Esophagus muscularis mucosa (tissue), 4 donors: ENCODE measurements at regions not wholly inside any gene's neighbourhood (a gene's known extent, or its start where the extent isn't known, plus 50 kb on each side); places are given as distances from the start of the nearest gene placed in this dataset.

ENCODE experiments used
- DNase-seq: peaks from one replicate; pipeline ENCODE4 v3.0.0-alpha.2; 2017; ENCODE audit errors: extremely low spot score
- H3K27ac ChIP-seq, 4 donors: fragments of 200-600 bp; sonication (generic); replicated peaks in 1 of 4; 1 replicate in 3 of 4; 2 replicates in 1 of 4; pipeline ENCODE4 v1.5.1; 2016 to 2019; ENCODE audit warnings: mild to moderate bottlenecking in 1 of 4
- H3K27me3 ChIP-seq, 4 donors: fragments of 200-600 bp; sonication (generic); one replicate each; pipeline versions ENCODE4 v1.5.1 to v1.6.0; 2016 to 2019
- H3K36me3 ChIP-seq, 4 donors: fragments of 200-600 bp; sonication (generic); one replicate each; pipeline ENCODE4 v1.5.1; 2016 to 2019
- H3K4me1 ChIP-seq, 4 donors: fragments of 200-600 bp; sonication (generic); one replicate each; pipeline ENCODE4 v1.5.1; 2016 to 2019
- H3K4me3 ChIP-seq, 4 donors: fragments of 200-600 bp; sonication (generic); 1 replicate in 2 of 4; 2 replicates in 2 of 4; pipeline ENCODE4 v1.5.1; 2016 to 2019; ENCODE audit warnings: mild to moderate bottlenecking in 4 of 4, moderate library complexity in 1 of 4
- H3K9me3 ChIP-seq, 4 donors: fragments of 200-600 bp; sonication (generic); 1 replicate in 3 of 4; 2 replicates in 1 of 4; pipeline ENCODE4 v1.5.1; 2016 to 2019
- CTCF ChIP-seq, 3 experiments: fragments of 200-600 bp in 2 of 3; fragments of 450-650 bp in 1 of 3; sonication (generic) in 2 of 3; IDR thresholded peaks; one replicate each; pipeline ENCODE4 v1.5.1; 2017 to 2019; ENCODE audit warnings: antibody characterized with exemption in 3 of 3, mild to moderate bottlenecking in 2 of 3, moderate library complexity in 1 of 3
- EP300 ChIP-seq: sonication (generic); formaldehyde crosslinking; IDR thresholded peaks from one replicate; pipeline ENCODE4 v1.6.1; 2017; ENCODE audit warnings: antibody characterized with exemption
- POLR2A ChIP-seq: fragments of 450-650 bp; IDR thresholded peaks from one replicate; pipeline ENCODE4 v1.6.1; 2017; ENCODE audit warnings: antibody characterized with exemption, moderate library complexity, mild to moderate bottlenecking, low read depth
- POLR2AphosphoS5 ChIP-seq, 2 donors: sonication (generic); formaldehyde crosslinking; IDR thresholded peaks; one replicate each; pipeline ENCODE4 v1.6.1; 2017; ENCODE audit warnings: antibody characterized with exemption in 2 of 2
- WGBS: methylation state at CpG from one replicate; pipeline ENCODE4 v1.1.5; 2018; 5-methylcytosine and 5-hydroxymethylcytosine counted together
- intact Hi-C: fragments of 100-400 bp; cut with DNase I; formaldehyde crosslinking; loops from one replicate; pipeline ENCODE4 v1.15.1; 2023

- Histone ChIP-seq H3K9me3 (no peaks in the 10 kb centered on the region), H3K36me3 (no peaks in the 10 kb centered on the region), H3K27ac (no peak overlapping the region), H3K4me1 (peaks cover 0 to 14% (median 5%) of the 10 kb centered on the region in 4 donors), H3K27me3 (no peaks in the 10 kb centered on the region), H3K4me3 (no peak overlapping the region)
- DNase-seq: no peak
- WGBS: 85% methylated on average over 7 of the region's 7 CpGs
- TF ChIP-seq POLR2AphosphoS5 (IDR thresholded peaks at IDR 0.05) (no peak), EP300 (no peak), CTCF (IDR thresholded peaks at IDR 0.05) (no peak), POLR2A (no peak)
- intact Hi-C loops: no loop called here
Observed at GRCh38 chr1:220431554-220432239, 96.2 kb upstream of the MARK1 start.

- Histone ChIP-seq H3K27ac (no peak overlapping the region), H3K4me3 (no peak overlapping the region), H3K36me3 (no peaks in the 10 kb centered on the region), H3K27me3 (no peaks in the 10 kb centered on the region), H3K4me1 (peaks cover 0 to 19% (median 8%) of the 10 kb centered on the region in 4 donors), H3K9me3 (no peaks in the 10 kb centered on the region)
- intact Hi-C loops: no loop called here
- WGBS: 38% methylated on average over 2 of the region's 2 CpGs
- TF ChIP-seq EP300 (no peak), POLR2A (no peak), POLR2AphosphoS5 (IDR thresholded peaks at IDR 0.05) (no peak), CTCF (IDR thresholded peaks at IDR 0.05) (no peak)
- DNase-seq: no peak
Observed at GRCh38 chr1:220430586-220430985, 97.3 kb upstream of the MARK1 start.

- intact Hi-C loops: no loop called here
- no peak for DNase-seq
- no peak for TF ChIP-seq POLR2A
- no peak for TF ChIP-seq EP300
- no peak for TF ChIP-seq POLR2AphosphoS5 (IDR thresholded peaks at IDR 0.05)
- no peak for TF ChIP-seq CTCF (IDR thresholded peaks at IDR 0.05)
Observed at GRCh38 chr1:220430059-220430458, 97.9 kb upstream of the MARK1 start.

GRCh38 chr1:220426989-220427388 is 100.9 kb upstream of the MARK1 start:
- Histone ChIP-seq H3K36me3 (no peaks in the 10 kb centered on the region), H3K9me3 (no peaks in the 10 kb centered on the region), H3K4me1 (peaks cover 0 to 19% (median 8%) of the 10 kb centered on the region in 4 donors), H3K27me3 (no peaks in the 10 kb centered on the region), H3K4me3 (no peak overlapping the region), H3K27ac (peak overlapping the region in 3 of 4 donors; percentile 1 to 28 (median 25))
- intact Hi-C loops: no loop called here
- no peak for DNase-seq
- 62% methylated on average over 2 of the region's 2 CpGs for WGBS
- no peak for TF ChIP-seq POLR2A
- no peak for TF ChIP-seq CTCF (IDR thresholded peaks at IDR 0.05)
- no peak for TF ChIP-seq EP300
- TF ChIP-seq POLR2AphosphoS5 (IDR thresholded peaks at IDR 0.05): no peak

More at GRCh38 chr1:220430059-220430458, 97.9 kb upstream of the MARK1 start:
- H3K4me3 ChIP-seq: no peak overlapping the region
- no peak overlapping the region for H3K27ac ChIP-seq
- H3K27me3 ChIP-seq: no peaks in the 10 kb centered on the region
- no peaks in the 10 kb centered on the region for H3K36me3 ChIP-seq
- H3K4me1 ChIP-seq: peaks cover 0 to 19% (median 8%) of the 10 kb centered on the region in 4 donors
- no peaks in the 10 kb centered on the region for H3K9me3 ChIP-seq

GRCh38 chr1:220425852-220426251 is 102.1 kb upstream of the MARK1 start:
- TF ChIP-seq POLR2AphosphoS5 (IDR thresholded peaks at IDR 0.05) (no peak), EP300 (no peak), CTCF (IDR thresholded peaks at IDR 0.05) (no peak), POLR2A (no peak)
- intact Hi-C loops: no loop called here
- Histone ChIP-seq H3K4me3 (no peak overlapping the region), H3K27me3 (no peaks in the 10 kb centered on the region), H3K9me3 (no peaks in the 10 kb centered on the region), H3K36me3 (no peaks in the 10 kb centered on the region), H3K27ac (no peak overlapping the region), H3K4me1 (peaks cover 0 to 19% (median 8%) of the 10 kb centered on the region in 4 donors)
- WGBS: 89% methylated on average over 1 of the region's 1 CpG
- DNase-seq: no peak
